T-helper 1 cell treated with Interleukin-12 subunit alpha and Interleukin-12 subunit beta and Interleukin-4 antibody, amounts not matched to agents 30 ng/mL and 1 ng/mL, for 36 hours (primary cell): ENCODE measurements at regions not wholly inside any gene's neighbourhood (a gene's known extent, or its start where the extent isn't known, plus 50 kb on each side); places are given as distances from the start of the nearest gene placed in this dataset.

Source experiments
- intact Hi-C: fragments of 100-400 bp; cut with micrococcal nuclease; formaldehyde crosslinking; loops from one replicate; pipeline ENCODE4 v1.15.1; 2024

DNA sequence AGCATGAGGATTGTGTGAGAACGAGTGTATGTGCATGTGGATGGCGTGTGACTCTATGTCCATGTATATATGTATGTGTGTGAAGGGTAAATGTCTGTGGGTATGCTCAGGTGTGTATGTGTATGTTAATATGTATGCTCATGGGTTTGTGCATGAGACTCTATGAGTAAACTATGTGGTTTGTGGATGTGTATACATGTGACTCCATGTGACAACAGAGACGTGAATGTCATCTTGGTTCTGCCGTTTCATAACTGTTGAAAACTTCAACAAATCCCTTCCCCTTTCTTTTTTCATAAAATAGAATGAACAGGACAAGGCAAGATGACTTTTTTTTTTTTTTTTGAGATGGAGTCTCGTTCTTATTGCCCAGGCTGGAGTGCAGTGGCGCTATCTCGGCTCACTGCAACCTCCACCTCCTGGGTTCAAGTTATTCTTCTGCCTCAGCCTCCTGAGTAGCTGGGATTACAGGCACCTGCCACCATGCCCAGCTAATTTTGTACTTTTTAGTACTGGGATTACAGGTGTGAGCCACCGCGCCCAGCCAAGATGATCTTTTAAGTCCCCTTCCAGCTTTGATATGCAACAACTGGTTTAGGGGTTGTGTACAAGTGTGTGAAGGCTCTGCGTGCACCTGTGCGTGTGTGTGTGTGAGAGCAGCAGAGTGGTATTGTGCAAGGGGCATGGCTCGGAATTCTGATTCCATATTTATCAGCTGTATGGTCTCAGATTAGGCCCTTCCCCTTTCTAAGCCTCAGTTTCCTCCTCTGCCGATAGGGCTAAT is 106.3 kb downstream of the EBNA1BP2 start:
- intact Hi-C loops: no loop called here

DNA sequence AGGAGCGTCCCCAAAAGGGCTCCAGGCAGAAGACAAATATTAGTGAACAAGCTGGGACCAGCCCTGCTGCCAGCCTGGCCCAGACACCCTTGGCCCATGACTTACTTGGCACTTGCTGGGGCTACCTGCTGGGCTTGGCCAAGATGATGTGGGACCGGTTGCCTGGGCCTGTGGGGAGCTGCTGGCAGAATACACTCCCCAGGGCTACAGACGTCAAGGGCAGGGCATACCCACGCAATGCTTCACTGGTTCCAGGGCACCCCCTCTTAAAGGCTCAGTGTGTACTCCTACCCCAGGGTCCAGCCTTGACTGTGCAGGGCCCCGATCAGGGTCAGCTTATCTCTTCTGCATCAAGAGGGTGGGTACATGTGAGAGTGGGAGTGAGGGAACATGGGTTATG is 106.5 kb upstream of the SLC2A1 start:
- intact Hi-C loops: no loop called here

DNA sequence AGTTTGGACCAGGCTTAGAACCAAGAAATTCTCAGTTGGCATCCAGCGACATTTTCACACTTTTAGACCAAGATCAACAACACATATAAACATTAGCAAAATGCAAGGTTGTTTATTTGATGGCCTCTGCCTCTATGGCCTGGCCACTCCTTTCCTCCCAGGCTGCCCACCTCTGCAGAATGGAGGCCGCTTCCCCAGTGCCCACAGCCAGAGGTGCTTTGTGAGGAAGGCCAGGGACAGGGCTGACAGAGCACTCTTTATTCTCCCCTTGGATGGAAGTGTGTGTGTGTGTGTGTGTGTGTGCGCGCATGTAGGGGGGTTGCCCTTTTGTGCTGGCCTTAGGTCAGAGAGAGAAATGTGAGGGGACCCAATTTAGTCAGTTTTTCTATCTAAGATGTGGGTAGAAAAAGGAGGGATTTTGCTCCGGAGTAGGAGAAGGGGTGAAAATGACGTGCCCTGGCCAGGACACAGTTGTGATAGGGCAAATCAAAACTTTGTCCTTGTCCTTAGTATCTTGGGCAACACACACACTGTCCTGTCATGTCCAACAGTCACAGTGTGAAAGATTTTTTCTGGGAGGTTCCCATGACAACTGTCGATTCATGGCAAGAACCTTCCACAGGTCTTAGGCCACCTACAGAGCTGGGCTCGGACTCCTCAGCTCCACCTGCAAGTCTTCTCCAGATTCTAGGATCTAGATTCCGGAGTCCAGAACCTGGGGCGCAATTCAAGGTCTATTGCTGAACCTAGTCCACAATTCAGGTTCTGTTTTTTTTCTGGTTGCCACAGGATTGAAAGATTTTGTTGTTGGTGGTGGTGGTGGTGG is 104.9 kb upstream of the SLC2A1 start:
- intact Hi-C loops: no loop called here

DNA sequence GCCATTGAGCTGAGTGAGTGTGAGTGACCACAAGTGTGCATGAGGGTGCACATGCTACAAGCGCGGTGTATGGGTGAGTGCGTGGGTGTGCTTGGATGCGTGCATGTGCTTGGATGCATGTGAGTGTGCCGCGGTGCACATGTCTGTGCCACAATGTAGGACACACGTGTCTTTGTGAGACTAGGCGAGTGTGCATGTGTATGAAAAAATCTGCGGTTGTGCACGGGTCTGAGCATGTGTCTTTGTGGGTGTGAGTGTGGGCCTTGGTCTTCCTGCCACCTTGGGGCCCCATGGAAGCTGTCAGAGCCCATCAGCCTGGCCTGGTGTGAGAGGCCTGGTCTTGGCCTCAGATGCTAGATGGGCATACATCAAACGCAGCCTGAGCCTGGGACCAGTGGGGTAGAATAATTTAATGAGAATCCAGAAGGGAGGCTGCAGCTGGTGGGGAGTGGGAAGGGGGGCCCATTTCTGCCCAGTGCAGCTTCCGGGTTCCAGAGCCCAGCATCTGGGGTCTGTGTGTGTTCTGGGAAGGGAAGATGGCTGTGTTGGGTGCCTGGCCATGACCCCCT is 103.9 kb upstream of the SLC2A1 start:
- intact Hi-C loops: no loop called here

DNA sequence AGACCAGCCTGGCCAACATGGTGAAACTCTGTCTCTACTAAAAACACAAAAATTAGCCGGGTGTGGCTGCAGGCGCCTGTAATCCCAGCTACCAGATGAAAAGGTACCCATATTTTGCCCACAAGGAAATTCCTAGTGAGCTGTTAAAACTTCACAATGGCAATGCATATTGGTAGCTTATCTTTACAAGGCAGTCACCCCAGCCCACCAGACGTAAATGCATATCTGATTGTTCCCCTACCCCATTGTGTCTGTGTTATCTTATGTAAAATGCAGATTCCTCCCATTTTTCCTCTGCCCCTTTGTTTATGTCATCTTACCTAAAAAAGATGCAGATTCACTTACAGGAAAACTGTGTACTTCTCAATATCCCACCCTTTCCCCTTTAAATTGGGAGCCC is 103.1 kb upstream of the SLC2A1 start:
- intact Hi-C loops: no loop called here

DNA sequence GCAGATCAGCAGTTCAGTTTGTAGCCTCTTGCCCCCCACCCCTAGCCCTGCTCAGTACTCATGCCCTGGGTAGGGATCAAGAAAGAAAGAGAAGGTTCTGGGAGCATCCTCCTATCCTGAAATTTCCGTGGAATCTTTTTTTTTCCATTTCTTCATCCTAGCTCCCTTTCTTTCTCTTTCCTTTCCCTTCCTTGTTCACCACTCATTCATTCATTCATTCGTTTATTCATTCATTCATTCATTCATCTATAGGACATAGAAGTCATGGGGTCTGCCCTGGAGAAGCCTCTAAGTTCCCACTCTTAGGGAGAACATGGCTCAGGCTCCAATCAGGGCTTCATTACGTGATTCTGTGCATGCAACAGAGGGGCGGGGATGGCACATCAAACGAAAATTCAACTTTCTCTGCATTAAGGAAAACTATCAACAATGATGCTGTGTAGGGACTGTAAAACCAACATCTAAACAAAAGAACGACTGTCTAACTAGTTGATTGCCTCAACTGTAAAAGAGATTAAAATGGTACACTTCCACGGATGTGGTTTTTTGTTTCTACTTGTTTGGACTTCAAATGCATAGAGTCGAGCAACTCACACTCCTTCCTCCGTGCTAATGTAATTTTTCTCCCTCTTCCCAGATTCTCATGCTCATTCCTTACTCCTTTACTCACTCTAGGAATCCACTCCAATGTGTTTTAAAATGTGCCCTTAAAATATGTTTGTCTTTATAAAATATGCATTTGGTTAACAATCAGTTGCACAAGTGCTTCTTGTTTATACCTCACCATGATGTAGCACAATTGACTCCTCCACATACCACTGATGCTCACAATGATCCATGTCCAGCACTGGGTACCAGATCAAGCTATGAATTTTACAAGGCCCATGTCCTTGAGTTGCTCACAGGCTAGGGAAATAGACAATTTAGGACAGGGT is 101.2 kb upstream of the SLC2A1 start:
- intact Hi-C loops: no loop called here

DNA sequence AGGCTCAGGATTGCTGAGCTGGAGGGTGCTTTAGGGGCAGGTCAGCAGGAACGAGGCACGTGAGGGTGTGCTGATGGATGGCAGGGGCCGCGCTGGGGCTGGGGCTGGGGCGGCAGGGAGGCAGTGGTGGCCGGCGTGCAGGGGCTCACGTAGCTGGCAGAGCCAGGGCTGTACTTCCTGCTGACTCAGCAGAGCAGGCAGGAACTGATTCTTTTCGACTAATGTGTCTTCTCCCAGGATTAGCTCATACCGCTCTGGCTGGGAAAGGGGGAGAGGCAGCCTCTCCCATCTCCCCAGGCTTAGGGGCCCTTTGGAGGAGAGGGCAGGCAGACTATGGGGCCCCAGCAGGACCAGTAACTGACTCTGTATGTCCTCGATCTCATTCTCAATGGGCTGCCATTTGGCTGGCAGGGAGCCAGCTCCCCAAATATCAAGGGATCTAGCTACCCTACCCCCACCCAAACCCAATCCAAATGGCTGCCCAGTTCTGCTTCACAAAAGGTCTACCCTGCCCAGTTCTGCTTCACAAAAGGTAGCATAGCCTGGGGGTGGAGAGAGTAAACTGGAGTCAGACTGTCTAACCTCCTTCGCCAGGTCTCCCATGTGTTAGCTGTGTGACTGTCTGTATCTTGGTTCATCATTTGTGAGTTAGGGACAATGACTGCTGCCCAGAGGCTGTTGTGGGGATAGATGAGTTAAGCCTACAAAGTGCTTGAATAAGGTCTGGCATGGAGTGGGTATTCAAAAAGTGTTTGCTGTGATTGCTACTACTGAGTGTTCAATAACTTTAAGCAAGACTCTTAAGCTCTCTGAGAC is 100.1 kb upstream of the SLC2A1 start:
- intact Hi-C loops: no loop called here

DNA sequence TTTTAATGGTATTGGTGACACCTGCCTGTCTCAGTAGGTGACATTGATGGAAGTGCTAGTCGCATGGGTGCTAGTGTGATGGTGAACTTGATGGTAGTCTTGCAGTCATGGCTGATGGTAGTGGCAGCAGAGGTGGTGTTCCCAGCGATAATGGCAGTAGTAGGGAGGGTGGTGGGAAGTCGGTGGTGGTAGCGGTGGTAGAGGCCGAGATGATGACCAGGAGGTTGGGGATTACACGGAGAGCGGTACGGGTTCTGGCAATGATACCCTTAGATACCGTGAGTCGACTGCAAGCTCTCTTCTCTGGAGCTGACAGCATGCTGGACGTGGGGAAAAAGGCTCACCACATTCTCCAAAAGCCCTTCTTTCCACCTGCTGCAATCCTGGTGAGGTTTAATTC is 99.4 kb upstream of the SLC2A1 start:
- intact Hi-C loops: no loop called here

DNA sequence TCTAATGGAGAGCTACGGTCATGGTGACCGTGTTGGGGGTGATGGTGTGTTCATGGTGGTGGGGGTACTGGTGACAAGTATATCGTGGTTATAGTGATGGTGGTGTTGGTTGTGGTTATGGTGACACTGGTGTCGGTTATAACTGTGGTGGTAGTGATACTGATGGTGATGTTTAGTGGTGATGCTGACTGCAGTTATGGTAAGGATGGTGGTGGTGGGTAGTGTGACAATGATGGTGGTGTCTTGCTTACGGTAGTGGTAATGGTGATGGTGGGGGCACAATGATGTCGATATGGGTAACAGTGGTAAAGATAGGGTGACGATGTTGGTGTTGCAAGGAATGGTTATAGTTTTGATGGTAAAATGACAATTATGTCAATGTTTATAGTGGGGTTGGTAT is 98.9 kb upstream of the SLC2A1 start:
- intact Hi-C loops: no loop called here

DNA sequence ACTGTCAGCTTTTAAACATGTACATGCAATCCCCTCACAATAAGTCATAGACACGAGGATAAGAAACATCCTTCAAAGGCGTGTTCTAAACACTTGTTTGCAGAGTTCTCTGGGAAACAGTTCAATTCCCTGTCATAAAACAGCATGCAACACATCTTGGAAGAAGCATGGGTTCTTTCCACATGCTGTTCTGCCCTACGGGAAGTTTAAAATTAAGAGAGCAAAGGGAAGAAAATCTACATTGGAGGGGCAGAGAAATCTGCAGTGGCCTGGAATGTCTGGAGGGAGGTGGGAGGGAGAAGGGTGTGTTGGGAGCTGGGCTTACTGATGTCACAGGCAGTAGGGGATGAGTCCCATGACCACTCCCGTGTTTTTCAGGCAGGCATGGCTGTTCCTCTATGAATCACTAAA is 98.3 kb upstream of the SLC2A1 start:
- intact Hi-C loops: no loop called here

DNA sequence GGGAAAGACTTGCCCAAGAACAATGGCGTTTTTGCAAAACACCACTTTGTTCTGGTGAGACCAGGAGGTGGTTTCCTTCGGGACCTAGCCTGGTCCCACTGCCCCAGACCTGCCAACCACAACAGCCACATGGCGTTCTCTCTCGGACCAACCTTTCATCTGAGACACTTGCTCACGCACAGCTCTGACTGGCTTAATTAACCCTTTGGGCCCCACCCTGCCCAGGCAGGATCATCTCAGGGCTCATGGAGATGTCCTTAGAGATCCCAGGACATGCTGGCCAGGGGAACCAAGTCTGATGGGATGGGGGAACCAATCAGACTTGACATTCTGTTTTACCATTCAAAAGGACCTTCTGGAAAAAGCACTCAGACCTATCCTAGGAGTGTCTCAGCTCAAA is 97.8 kb upstream of the SLC2A1 start:
- intact Hi-C loops: no loop called here

DNA sequence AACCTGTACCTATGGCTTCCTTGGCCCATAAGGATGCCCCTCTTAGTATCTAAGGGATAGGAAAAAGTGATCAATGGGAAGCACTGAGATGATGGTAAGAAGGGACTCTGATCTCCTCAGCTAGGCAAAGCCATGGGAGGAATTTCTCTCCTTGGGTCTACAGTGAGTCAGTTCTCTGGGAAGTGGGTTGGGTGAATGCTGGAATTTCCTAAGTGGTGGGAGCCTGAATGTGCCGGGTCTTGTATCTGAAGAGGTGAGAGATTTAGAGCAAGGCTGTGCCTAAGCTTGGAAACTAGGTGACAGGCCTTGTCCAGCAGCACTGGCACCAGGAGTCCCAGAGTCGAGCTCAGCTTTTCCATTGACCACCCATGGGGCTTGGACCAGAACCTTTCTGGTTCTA is 96.3 kb upstream of the SLC2A1 start:
- intact Hi-C loops: no loop called here

DNA sequence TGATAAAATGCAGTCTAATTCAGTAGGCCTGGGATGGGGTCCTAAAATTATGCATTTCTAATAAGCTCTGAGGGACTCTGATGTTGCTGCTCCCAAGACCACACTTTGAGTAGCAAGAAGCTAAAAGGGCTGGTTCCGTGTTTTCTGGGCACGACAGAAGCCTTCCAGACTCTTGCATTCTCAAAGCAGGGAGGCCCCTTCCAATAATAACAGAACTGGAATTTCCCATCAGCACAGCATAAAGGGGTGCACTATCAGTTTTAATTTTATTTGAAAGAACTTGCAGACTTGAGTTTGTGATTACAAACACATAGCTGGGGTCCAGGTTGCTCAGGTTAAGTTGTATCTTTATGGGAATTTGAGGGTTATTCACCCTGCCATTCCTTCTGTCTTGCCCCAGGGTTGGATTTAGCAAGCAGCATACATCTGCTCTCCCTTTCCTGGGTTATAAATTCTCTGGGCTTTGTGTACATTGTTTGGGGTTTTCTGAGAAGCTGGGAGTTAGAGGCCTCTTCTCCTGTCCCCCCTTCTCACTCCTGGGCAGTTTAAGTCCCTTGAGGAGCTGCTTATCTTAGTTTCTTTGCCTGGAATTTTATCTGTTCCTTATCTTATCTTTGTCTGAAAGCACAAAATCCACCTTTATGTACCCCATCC is 94.2 kb upstream of the SLC2A1 start:
- intact Hi-C loops: no loop called here

DNA sequence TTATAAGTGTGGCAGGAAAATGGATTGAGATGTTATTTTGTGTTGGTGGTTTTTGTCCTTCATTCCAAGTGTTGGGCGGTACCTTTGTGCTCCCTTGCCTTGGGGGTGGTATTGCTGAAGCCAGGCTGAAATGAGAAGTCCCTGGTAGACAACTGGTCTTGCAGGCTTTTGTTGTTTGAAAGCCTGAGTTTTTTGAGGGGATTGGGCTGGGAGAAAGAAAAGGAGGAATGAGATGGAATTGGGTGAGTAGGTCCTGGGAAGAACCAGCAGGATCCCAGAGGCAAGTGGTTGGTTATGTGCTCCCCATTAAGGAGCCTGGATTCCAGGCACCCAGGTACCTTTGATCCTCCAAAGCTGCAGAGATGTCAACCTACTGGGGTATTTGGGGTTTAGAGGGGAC is 93.7 kb upstream of the SLC2A1 start:
- intact Hi-C loops: no loop called here

DNA sequence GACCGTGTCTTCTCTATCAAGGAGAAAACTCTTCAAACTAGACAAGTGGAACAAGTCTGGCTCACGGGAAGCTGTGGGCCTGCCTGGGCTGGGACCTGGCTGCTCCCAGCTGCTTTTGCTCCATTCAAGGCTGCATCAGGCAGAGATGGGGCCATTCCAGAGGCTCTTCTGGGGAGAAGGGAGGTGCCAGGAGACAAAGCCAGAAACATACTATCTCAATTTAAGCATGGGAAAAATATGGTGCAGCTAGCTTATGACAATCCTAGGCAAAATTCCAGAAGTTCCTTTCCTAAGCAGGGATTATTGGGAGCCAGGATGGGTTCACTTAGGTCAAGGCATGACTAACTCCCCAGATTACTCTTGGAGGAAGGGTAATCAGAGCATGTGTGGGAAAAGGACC is 90.8 kb upstream of the SLC2A1 start:
- intact Hi-C loops: no loop called here

DNA sequence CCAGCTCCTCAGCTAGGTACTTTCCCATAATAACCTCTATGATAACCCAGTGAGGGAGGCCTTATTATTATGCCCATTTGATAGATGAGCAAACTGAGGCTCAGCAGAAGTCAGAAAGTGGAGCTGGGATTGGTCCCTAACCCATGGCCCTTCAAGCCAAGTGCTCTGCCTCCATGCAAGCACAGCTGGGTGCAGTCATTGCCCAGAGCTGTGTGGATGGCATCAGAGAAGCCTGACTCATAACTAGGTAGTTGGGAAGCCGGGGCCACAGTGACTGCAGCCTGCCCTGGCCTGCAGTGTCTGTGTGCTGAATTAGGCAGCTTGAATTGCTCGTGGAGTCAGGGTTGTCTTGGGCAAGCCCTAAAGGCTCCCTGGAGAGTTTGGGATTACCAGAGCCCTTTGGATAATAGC is 89.9 kb upstream of the SLC2A1 start:
- intact Hi-C loops: no loop called here

DNA sequence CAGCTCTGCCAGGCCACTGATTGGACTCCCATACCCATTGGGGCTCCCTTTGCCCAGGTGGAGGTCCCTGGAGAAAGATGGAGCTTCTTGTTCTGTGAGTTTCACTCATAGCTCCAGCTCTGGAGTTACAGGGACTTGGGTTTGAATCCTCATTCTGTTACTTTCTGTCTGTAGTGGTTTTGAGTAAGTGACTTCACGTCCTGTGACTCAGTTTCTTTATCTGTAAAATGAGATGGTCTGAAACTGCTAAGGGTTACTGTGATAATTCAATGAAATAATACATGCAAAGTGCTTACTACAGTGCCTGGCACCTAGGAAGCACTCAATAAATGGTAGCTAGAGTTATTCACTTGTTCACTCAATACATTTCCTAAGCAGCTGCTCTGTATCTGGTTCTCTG is 88.5 kb upstream of the SLC2A1 start:
- intact Hi-C loops: no loop called here

DNA sequence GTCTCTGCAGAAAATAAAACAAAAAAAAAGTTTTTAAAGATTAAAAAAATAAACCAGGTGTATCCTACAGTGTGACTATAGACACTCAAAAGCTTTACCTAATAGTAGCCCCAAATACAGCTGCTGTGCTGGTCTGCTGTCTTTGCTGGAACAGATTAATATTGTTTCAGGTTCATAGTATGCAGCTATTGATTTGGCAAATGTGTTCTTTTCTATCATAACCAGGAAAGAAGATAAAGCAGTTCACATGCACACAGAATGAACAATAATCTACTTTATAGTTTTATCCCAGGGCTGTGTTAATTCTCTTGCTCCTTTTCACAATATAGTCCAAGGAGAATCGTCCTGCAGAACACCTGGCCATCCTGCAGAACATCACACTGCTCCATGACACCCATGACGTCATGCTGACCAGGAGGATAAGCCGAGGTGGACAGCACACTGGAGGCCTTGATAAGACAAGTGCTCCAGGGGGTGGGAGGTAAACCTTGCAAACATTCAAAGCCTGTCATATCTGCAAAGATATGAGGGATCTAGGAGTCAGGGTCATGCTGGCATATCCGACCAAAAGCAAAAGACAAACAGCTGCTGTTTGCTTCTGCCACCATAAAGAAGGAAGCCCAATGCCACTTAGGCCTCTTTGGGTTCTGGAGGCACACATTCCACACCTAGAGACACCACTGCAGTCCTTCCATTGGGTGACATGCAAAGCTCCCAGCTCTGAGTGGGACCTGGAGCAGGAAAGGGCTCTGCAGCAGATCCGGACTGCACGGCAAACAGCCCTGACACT is 86.1 kb upstream of the SLC2A1 start:
- intact Hi-C loops: no loop called here

DNA sequence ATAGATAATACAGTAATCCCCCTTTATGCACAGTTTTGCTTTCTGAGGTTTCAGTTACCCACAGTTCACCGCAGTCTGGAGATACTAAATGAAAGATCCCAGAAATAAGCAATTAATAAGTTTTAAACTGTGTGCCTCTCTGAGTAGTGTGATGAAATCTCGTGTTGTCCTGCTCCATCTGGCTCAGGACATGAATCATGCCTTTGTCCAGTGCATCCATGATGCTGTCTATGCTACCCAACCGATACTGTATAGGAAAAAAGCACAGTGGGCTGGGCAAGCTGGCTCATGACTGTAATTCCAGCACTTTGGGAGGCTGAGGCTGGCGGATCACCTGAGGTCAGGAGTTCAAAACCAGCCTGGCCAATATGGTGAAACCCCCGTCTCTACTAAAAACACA is 85.0 kb upstream of the SLC2A1 start:
- intact Hi-C loops: no loop called here
